IPS-NIHi7 (cell line): ENCODE measurements at regions not wholly inside any gene's neighbourhood (a gene's known extent, or its start where the extent isn't known, plus 50 kb on each side); places are given as distances from the start of the nearest gene placed in this dataset.
A peak's percentile ranks its signal among the peaks of the same experiment; 100 is the strongest.
"Not testable (repeated sequence)": the region's sequence is repeated elsewhere in the genome, so short reads cannot be mapped to it uniquely, and the experiment has no call there.

Experiments
- DNase-seq: peaks from one replicate; pipeline ENCODE4 v3.0.0; 2012; ENCODE audit warnings: mixed read lengths; ENCODE audit errors: extremely low spot score

DNA sequence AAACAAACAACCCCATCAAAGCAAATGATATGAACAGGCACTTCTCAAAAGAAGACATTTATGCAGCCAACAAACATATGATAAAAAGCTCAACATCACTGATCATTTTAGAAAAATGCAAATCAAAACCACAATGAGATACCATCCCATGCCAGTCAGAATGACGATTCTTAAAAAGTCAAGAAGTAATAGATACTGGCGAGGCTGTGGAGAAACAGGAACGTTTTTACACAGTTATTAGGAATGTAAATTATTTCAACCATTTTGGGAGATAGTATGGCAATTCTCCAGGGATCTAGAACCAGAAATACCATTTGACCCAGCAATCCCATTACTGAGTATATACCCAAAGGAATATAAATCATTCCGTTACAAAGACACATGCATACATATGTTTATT lies 370.4 kb downstream of the HHIPL2 start:
- not testable (repeated sequence) for DNase-seq

GRCh38 chr1:222171005-222171404 lies 376.9 kb downstream of the HHIPL2 start:
- DNase-seq, result peak; percentile 62

GRCh38 chr1:222168621-222169020 lies 379.3 kb downstream of the HHIPL2 start:
- no peak for DNase-seq

- no peak for DNase-seq
Measured at GRCh38 chr1:222167896-222168295, 380.0 kb downstream of the HHIPL2 start.

GRCh38 chr1:222167111-222167510 lies 380.8 kb downstream of the HHIPL2 start:
- peak; percentile 69 for DNase-seq

DNA sequence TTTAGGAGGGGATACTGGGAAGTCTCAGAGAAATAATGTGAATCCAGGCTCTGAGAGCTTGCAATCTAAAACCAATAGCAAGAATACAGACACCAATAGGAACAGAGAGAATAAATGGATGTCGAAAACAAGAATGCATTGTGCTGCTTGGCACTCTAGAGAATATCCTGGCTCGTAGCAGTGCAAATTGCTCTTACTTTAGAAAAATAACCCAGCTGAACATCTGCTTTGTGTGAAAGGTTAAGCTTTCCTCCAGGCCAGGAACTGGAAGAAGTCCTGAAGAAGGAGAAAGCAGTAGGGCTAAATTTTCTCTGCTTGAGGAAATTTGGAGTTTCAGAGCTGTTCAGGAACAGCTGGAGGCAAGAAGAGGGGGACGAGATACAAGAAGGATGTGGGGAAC lies 382.3 kb downstream of the HHIPL2 start:
- DNase-seq, result no peak

DNA sequence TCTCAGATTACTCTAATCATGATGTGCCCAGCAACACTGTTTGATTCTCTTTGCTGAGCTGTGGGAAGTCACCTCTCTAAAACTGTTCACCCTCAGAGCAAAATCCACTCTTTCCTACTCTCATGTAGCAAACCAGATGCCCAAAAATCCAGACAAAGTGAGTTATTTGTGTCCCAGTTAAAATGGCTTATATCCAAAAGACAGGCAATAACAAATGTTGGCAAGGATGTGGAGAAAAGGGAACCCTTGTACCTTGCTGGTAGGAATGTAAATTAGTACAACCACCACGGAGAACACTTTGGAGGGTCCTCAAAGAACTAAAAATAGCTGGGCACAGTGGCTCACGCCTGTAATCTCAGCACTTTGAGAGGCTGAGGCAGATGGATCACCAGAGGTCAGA lies 384.0 kb downstream of the HHIPL2 start:
- no peak for DNase-seq

GRCh38 chr1:222161676-222162075 lies 386.2 kb downstream of the HHIPL2 start:
- no peak for DNase-seq

- no peak for DNase-seq
Measured at GRCh38 chr1:222157612-222158011, 390.3 kb downstream of the HHIPL2 start.

DNA sequence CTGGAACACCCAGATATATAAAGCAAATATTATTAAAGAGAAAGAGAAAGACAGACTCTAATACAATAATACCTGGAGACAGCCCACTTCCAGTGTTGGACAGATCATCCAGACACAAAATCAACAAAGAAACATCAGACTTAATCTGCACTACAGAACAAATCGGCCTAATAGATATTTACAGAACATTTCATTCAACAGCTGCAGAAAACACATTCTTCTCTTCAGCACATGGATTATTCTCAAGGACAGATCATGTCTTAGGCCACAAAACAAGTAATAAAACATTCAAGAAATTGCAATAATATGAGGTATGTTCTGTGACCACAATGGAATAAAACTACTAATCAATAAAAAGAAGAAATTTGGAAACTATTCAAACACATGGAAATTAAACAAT lies 398.3 kb upstream of the DUSP10 start:
- DNase-seq, result no peak

GRCh38 chr1:222138095-222138494 lies 396.2 kb upstream of the DUSP10 start:
- DNase-seq, result no peak

DNA sequence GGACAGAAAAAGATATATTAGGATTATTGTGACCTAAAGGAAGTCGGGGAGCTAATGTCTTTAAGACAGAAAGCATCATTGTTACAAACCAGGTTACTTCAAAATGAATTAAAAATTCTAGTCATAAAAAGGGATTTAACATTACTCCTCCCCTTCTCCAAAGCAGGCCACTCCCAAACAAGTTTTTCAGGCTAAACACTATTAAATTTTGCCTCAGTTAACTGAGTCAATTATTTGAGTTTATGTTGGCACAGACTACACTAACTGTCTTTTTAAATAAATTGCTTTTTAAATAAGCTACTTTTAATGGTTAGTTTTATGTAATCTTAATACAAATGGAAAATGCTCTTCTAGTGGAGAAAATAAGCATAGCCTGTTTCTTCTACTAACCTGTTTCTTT lies 395.0 kb upstream of the DUSP10 start:
- no peak for DNase-seq

DNA sequence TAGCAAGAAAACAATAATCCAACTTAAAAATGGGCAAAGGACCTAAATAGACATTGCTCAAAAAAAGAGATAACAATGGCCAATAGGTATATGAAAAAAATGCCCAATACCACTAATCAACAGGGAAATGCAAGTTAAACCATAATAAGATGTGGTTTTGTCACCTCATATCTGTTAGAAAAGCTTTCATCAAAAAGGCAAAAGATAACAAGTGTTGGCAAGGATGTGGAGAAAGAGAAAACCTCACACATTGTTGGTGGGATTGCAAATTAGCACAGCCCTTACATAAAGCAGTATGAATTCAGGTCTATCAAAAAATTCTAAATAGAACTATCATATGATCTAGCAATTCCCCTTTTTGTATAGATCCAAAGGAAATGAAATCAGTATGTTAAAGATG lies 387.2 kb upstream of the DUSP10 start:
- no peak for DNase-seq

GRCh38 chr1:222127526-222128152 lies 385.8 kb upstream of the DUSP10 start:
- no peak for DNase-seq

DNA sequence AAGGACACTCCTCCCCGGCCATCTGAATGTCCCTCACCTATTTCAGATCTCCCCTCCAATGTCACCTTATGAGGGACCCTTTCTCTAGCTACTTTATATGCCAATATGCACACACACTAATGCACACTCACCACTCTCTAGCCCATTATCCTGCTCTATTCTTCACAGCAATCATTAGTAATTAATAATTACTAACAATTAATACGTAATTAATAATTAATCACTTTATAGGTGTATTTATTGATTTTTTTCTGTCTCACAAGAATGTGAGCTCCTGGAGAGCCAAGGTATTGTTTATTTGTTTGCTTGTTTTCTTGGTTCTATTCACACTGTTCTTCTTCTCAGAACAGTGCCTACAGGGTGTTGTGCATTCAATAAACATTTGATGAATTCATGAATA lies 385.2 kb upstream of the DUSP10 start:
- no peak for DNase-seq

GRCh38 chr1:222126052-222126451 lies 384.2 kb upstream of the DUSP10 start:
- no peak for DNase-seq

DNA sequence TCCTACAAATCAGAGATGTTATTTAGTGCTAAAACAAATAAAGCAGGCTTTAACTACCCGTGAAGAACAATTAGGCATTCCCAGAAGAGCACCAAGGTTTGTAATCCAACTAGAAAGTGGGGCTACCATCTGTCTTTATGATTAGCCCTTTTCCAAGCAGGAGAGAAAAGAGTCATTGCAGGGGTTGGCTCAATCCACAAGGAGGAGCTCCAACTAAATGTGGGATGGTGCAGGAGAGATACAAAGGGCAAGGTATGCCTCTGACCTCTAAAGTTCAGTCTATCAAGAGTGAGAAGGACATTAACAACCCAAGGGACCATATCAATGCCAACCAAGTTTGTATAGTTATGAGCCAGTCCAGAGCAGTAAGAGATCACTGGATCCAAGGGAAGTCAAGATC lies 382.7 kb upstream of the DUSP10 start:
- DNase-seq, result peak; percentile 65

DNA sequence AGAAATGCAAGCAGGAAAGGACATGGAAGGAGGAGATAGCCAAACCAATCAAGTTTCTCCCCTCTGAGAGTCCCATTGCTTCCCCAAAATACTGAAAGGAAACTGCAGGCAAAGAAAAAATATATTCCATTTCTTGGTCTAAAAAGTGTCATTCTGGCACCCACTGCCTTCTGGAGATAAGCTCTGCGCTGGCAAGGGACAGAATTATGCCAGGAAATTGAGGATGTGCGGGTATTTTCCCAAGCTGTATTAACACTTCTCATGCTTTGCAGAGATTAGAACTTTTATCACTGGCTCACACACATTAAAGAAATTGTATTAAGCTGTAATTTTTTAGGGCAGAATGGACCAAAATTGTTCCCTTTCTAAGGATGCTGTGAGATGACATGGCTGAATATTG lies 381.2 kb upstream of the DUSP10 start:
- no peak for DNase-seq

DNA sequence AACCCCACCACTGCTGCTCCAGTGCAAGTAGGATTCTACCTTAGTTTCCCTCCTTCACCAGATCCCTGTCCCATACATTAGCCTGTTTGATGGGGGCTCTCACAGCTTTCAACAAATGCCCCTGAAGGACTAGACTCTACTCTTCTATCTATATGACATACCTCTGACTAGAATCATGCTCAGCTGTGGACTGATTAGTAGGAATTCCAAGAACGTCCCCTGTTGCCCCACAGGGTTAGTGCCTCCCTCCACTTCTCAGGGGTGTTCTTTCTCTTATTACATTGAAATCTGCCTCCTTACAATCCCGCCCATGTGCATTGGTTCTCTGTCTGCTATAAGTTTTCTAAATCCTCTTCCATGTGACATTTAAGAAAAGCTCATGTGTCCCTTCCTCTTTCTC lies 375.9 kb upstream of the DUSP10 start:
- DNase-seq, result no peak

DNA sequence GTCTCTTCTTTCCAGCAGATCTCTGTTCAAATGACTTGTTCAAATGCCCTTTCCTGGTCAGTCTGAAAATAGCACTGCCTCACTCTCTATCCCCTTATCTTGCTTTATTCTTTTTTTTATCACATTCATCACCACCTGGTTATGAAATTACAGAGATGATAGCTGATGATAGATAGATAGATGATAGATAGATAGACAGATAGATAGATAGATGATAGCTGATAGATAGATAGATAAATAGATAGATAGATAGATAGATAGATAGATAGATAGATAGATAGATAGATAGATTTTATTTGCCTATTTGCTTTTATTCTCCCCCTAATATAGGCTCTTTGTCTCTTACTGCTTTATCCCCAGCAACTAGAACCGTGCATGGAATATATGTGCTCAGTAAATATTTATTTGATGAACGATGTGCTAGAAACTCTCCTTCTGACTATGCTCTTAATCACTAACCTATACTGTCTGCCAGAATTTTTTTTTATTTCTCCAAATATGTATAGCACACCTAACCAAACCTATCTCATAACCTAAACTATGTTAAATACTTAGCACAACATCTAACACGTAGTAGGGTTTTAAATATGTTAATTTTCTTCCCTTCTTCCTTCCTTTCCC lies 372.8 kb upstream of the DUSP10 start:
- DNase-seq, result no peak

DNA sequence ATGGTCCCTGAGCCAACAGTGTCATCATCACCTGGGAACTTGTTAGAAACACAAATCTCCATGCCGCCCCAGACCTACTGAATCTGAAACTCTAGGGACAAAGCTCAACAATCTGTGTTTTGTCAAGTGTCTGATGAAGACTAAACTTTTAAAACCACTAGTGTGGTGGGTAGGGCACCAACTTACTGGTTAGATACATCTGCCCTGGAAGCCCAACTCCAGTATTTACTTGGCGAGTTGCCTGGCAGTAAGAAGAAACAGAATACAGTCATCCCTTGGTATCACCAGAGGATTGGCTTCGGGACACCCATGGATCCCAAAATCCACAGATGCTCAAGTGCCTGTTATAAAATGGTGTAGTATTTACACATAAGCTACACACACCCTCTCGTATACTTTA lies 367.9 kb upstream of the DUSP10 start:
- DNase-seq, result no peak

- DNase-seq, result no peak
Measured at GRCh38 chr1:222107975-222108374, 366.1 kb upstream of the DUSP10 start.

GRCh38 chr1:222107267-222107666 lies 365.4 kb upstream of the DUSP10 start:
- no peak for DNase-seq

GRCh38 chr1:222106377-222106776 lies 364.5 kb upstream of the DUSP10 start:
- DNase-seq, result no peak
